OCI-M1 (cell line): ENCODE measurements at regions not wholly inside any gene's neighbourhood (a gene's known extent, or its start where the extent isn't known, plus 50 kb on each side); places are given as distances from the start of the nearest gene placed in this dataset.
"Not testable (repeated sequence)": the region's sequence is repeated elsewhere in the genome, so short reads cannot be mapped to it uniquely, and the experiment has no call there.

Experiments used
- DNase-seq: peaks from one replicate; lab custom pipeline; 2025; lab: John Stamatoyannopoulos, UW

GRCh38 chr14:89743828-89744227, 210.7 kb downstream of the EFCAB11 start:
- DNase-seq = no peak

GRCh38 chr14:89740241-89740640, 214.3 kb downstream of the EFCAB11 start:
- no peak for DNase-seq

- no peak for DNase-seq
These were observed 217.6 kb downstream of the EFCAB11 start for GRCh38 chr14:89736881-89737280.

GRCh38 chr14:89731396-89731933, 223.1 kb downstream of the EFCAB11 start:
- DNase-seq = no peak

- DNase-seq = no peak
These were observed 223.8 kb downstream of the EFCAB11 start for GRCh38 chr14:89730687-89731086.

- DNase-seq = no peak
These were observed 225.6 kb downstream of the EFCAB11 start for GRCh38 chr14:89728964-89729363.

GRCh38 chr14:89726226-89726625, 228.3 kb downstream of the EFCAB11 start:
- not testable (repeated sequence) for DNase-seq

GRCh38 chr14:89724628-89724960, 229.9 kb downstream of the EFCAB11 start:
- no peak for DNase-seq

- no peak for DNase-seq
These were observed 230.5 kb downstream of the EFCAB11 start for GRCh38 chr14:89723930-89724627.

- DNase-seq = no peak
These were observed 232.6 kb downstream of the EFCAB11 start for GRCh38 chr14:89721956-89722355.

GRCh38 chr14:89720741-89721729, 233.5 kb downstream of the EFCAB11 start:
- DNase-seq = no peak

GRCh38 chr14:89720076-89720687, 234.3 kb downstream of the EFCAB11 start:
- no peak for DNase-seq

GRCh38 chr14:89719366-89720075, 235.0 kb downstream of the EFCAB11 start:
- peak; percentile 25 for DNase-seq

GRCh38 chr14:89708982-89709625, 245.4 kb downstream of the EFCAB11 start:
- DNase-seq = no peak

- no peak for DNase-seq
These were observed 247.4 kb downstream of the EFCAB11 start for GRCh38 chr14:89707086-89707485.

GRCh38 chr14:89702876-89703200, 251.7 kb downstream of the EFCAB11 start:
- DNase-seq = no peak

- DNase-seq = no peak
These were observed 252.3 kb downstream of the EFCAB11 start for GRCh38 chr14:89702073-89702875.

GRCh38 chr14:89701211-89702043, 253.1 kb downstream of the EFCAB11 start:
- no peak for DNase-seq

- no peak for DNase-seq
These were observed 253.7 kb downstream of the EFCAB11 start for GRCh38 chr14:89700801-89701200.

- no peak for DNase-seq
These were observed 255.5 kb downstream of the EFCAB11 start for GRCh38 chr14:89699071-89699470.
